Body of pancreas (tissue), 4 donors: ENCODE measurements at regions not wholly inside any gene's neighbourhood (a gene's known extent, or its start where the extent isn't known, plus 50 kb on each side); places are given as distances from the start of the nearest gene placed in this dataset.

ENCODE experiments used
- ATAC-seq: fragments of 150-250 bp; one replicate; pipeline ENCODE4 v1.9.1; 2016
- DNase-seq, 4 donors: peaks; one replicate each; pipeline ENCODE4 v3.0.0-alpha.2; 2019
- H3K27ac ChIP-seq, 4 donors: fragments of 200-600 bp; sonication (generic); 1 replicate in 3 of 4; 2 replicates in 1 of 4; pipeline versions ENCODE4 v1.5.1 to v1.6.1; 2016 to 2019; ENCODE audit warnings: mild to moderate bottlenecking in 1 of 4, mixed read lengths in 1 of 4, moderate library complexity in 1 of 4
- H3K27me3 ChIP-seq, 2 donors: fragments of 200-600 bp; sonication (generic); one replicate each; pipeline ENCODE4 v1.6.0; 2016; ENCODE audit warnings: mild to moderate bottlenecking in 1 of 2
- H3K36me3 ChIP-seq, 2 donors: fragments of 200-600 bp; sonication (generic); replicated peaks in 1 of 2; 2 replicates each; pipeline ENCODE4 v1.5.1; 2016; ENCODE audit warnings: low read depth in 2 of 2; ENCODE audit not compliant: insufficient read depth in 1 of 2
- H3K4me1 ChIP-seq: fragments of 200-600 bp; sonication (generic); one replicate; pipeline ENCODE4 v1.6.0; 2016
- H3K4me3 ChIP-seq, 2 donors: fragments of 200-600 bp; sonication (generic); 1 replicate in 1 of 2; 2 replicates in 1 of 2; pipeline ENCODE4 v1.5.1; 2016 to 2019
- H3K9me3 ChIP-seq, 3 donors: fragments of 200-600 bp; sonication (generic); 1 replicate in 2 of 3; 2 replicates in 1 of 3; pipeline ENCODE4 v1.5.1; 2016
- CTCF ChIP-seq, 7 experiments: fragments of 450-650 bp in 4 of 7; fragments of 200-600 bp in 3 of 7; sonication (generic) in 3 of 7; IDR thresholded peaks; one replicate each; pipeline ENCODE4 v1.5.1; 2016 to 2019; ENCODE audit warnings: antibody characterized with exemption in 7 of 7
- POLR2A ChIP-seq, 3 donors: fragments of 450-650 bp; IDR thresholded peaks; one replicate each; pipeline ENCODE4 v1.6.1; 2016; ENCODE audit warnings: antibody characterized with exemption in 3 of 3, mild to moderate bottlenecking in 2 of 3
- WGBS, 2 donors: methylation state at CpG; one replicate each; pipeline ENCODE4 v1.1.5; 2017; 5-methylcytosine and 5-hydroxymethylcytosine counted together
- intact Hi-C: fragments of 100-400 bp; cut with DNase I; formaldehyde crosslinking; loops from one replicate; pipeline ENCODE4 v1.15.1; 2023

DNA sequence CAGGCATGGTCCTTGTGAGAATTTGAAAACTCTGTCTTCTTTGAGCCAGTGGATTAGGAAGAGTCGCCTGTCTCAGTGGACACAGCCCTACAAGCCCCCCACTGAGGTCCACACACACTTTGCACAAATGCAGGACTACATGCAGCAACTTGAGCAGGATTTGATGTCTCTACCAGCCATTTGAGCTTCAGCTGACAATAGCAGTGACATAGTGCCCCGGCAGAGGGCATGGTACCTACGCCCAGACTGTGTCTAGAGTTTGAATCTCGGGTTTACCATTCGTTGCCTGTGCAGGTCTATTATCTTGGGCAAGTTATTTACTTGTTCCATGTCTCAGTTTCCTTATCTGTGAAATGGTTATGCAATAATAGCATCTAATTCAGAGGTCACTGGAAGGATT is 580.1 kb downstream of the TFAP2B start:
- Histone ChIP-seq H3K27me3 (no peaks in the 10 kb centered on the region), H3K4me1 (no peaks in the 10 kb centered on the region), H3K9me3 (no peaks in the 10 kb centered on the region), H3K4me3 (no peak overlapping the region), H3K27ac (no peak overlapping the region), H3K36me3 (no peaks in the 10 kb centered on the region)
- WGBS, 2 donors: 48 to 50% methylated on average over 4 to 5 of the region's 5 CpGs
- no peak for ATAC-seq
- TF ChIP-seq POLR2A (IDR thresholded peaks at IDR 0.05) (no peak), CTCF (IDR thresholded peaks at IDR 0.05) (no peak)
- intact Hi-C loops: no loop called here
- no peak for DNase-seq

- Histone ChIP-seq H3K4me3 (no peak overlapping the region), H3K36me3 (no peaks in the 10 kb centered on the region), H3K27me3 (no peaks in the 10 kb centered on the region), H3K9me3 (no peaks in the 10 kb centered on the region), H3K4me1 (no peaks in the 10 kb centered on the region), H3K27ac (no peak overlapping the region)
- intact Hi-C loops: no loop called here
- TF ChIP-seq POLR2A (IDR thresholded peaks at IDR 0.05) (no peak), CTCF (IDR thresholded peaks at IDR 0.05) (no peak)
- no peak for DNase-seq
- no peak for ATAC-seq
- 74 to 80% methylated on average over 18 to 25 of the region's 25 CpGs for WGBS, 2 donors
Measured at GRCh38 chr6:51410453-51410852, 591.8 kb downstream of the TFAP2B start.

DNA sequence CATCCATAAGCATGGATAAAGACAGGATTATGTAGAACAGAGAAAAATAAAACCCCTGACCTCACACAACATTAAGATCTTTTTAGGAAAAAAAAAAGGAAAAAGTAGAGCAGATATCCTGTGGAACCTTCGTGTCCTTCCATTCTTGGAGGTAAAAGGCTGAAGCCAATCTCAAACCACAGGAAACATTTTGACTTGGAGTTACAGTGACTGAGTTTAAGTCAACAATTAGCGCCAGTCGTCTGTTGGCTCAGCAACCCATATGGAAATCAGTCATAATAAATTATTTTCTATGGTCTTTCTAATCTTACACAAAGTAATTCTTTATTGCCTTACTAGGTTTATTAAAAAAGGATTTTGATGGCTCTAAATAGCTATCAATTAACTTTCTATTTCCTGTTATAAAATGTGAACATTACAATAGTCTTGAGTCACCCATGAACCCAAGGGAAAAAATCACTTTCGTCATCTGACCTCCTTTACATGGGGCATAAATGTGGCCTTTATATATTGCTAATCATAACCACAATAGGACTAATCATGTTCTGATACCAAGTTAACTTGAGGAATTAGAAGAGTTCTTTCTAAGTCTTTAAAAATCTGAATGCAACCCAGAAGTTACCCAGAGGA is 592.9 kb downstream of the TFAP2B start:
- TF ChIP-seq CTCF (IDR thresholded peaks at IDR 0.05) (no peak), POLR2A (IDR thresholded peaks at IDR 0.05) (no peak)

GRCh38 chr6:51414361-51414760 is 595.7 kb downstream of the TFAP2B start:
- Histone ChIP-seq H3K4me1 (no peaks in the 10 kb centered on the region), H3K27ac (no peak overlapping the region), H3K9me3 (no peaks in the 10 kb centered on the region), H3K36me3 (no peaks in the 10 kb centered on the region), H3K27me3 (no peaks in the 10 kb centered on the region), H3K4me3 (no peak overlapping the region)
- DNase-seq (no peak), ATAC-seq (no peak)
- 46 to 50% methylated on average over 2 of the region's 2 CpGs for WGBS, 2 donors
- intact Hi-C loops: no loop called here
- TF ChIP-seq POLR2A (IDR thresholded peaks at IDR 0.05): no peak
- no peak for TF ChIP-seq CTCF (IDR thresholded peaks at IDR 0.05)

More for the DNA sequence above, 592.9 kb downstream of the TFAP2B start:
- Histone ChIP-seq H3K4me3 (no peak overlapping the region), H3K9me3 (no peaks in the 10 kb centered on the region), H3K4me1 (no peaks in the 10 kb centered on the region), H3K27me3 (no peaks in the 10 kb centered on the region), H3K36me3 (no peaks in the 10 kb centered on the region), H3K27ac (no peak overlapping the region)
- DNase-seq (no peak), ATAC-seq (no peak)
- 60 to 74% methylated on average over 4 of the region's 4 CpGs for WGBS, 2 donors
- intact Hi-C loops: no loop called here

DNA sequence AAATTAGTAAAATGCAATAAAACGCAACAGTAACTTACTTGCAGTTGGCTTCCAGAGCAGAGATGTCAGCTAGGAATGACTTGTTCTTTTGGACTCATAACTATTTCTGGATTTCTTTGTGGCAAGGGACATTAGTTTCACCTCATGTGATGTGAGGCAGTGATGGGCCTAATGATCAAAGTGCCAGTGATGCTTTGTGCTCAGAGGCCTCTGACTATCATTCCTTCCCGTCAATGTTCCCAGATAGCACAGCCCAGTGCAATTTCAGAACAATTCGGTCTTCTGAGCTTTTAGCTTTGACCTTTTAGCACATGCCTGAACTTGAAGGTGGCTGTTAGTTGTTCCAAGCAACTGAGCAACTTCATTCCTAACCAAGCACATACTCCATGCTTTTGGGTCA is 596.8 kb downstream of the TFAP2B start:
- intact Hi-C loops: no loop called here
- no peaks in the 10 kb centered on the region for H3K9me3 ChIP-seq
- H3K27ac ChIP-seq: no peak overlapping the region
- DNase-seq: no peak
- H3K36me3 ChIP-seq: no peaks in the 10 kb centered on the region
- ATAC-seq: no peak
- H3K4me3 ChIP-seq: no peak overlapping the region
- WGBS, 2 donors: 56 to 69% methylated on average over 3 of the region's 3 CpGs
- no peaks in the 10 kb centered on the region for H3K4me1 ChIP-seq
- no peaks in the 10 kb centered on the region for H3K27me3 ChIP-seq
- no peak for TF ChIP-seq POLR2A (IDR thresholded peaks at IDR 0.05)
- no peak for TF ChIP-seq CTCF (IDR thresholded peaks at IDR 0.05)
